HG03342 (cell line): ENCODE measurements at regions not wholly inside any gene's neighbourhood (a gene's known extent, or its start where the extent isn't known, plus 50 kb on each side); places are given as distances from the start of the nearest gene placed in this dataset.
"Not testable (repeated sequence)": the region's sequence is repeated elsewhere in the genome, so short reads cannot be mapped to it uniquely, and the experiment has no call there.

ENCODE experiments used
- ATAC-seq: cut with Tn5 transposase; IDR thresholded peaks from one replicate; pipeline ENCODE4 v1.9.1; 2021; ENCODE audit warnings: mild to moderate bottlenecking, moderate library complexity; ENCODE audit not compliant: unreplicated experiment

GRCh38 chr4:158397781-158398180 lies 123.9 kb upstream of the RXFP1 start:
- no peak for ATAC-seq

DNA sequence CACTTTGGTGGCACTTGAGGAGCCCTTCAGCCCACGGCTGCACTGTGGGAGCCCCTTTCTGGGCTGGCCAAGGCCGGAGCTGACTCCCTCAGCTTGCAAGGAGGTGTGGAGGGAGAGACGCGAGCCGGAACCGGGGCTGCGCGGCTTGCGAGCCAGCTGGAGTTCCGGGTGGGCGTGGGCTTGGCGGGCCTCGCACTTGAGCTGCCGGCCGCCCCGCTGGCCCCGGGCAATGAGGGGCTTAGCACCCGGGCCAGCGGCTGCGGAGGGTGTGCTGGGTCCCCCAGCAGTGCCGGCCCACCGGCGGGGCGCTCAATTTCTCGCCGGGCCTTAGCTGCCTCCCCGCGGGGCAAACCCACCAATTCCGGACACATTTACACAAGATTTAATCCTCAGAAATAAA lies 113.7 kb upstream of the RXFP1 start:
- not testable (repeated sequence) for ATAC-seq

DNA sequence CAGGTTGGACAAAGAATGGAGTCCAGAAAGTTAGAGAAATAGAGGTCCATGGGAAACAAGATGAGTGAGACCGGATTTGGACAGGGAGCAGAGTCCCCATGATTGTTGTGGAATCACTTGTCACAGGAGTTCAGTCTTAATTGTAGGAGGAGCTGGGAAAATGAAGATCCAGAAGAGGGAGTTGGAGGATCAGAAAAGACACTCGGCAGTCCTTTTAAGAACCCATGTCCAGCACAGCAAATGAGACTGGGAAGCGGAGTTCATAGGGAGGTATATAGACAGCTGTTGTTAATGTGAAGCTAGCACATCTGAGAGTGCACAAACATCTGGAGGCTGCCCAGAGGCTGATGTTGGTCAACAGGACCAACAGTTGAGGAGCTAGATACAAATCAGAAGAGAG lies 111.4 kb upstream of the RXFP1 start:
- ATAC-seq, result no peak

- ATAC-seq, result no peak
These were observed 110.4 kb upstream of the RXFP1 start for GRCh38 chr4:158411269-158411668.

GRCh38 chr4:158418679-158419078 lies 103.0 kb upstream of the RXFP1 start:
- ATAC-seq, result not testable (repeated sequence)

DNA sequence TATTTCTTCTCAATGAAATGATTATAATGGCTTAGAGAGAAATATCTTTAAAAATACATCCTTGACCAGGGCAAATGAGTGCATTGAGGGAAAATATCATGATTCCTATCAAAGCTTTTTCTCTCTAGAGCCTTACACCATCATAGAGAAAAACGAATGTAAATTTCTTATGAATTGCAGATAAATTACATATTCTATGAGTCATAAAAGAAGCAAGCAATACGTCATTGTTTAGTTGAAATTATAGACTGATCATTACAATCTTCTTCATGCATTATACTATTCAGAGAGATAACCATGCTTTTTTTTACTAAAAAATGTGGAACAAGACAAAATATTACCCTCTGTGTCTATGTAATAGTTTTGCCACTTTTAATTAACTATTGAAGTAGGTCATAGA lies 100.9 kb upstream of the RXFP1 start:
- ATAC-seq, result no peak

GRCh38 chr4:158422546-158422945 lies 99.1 kb upstream of the RXFP1 start:
- ATAC-seq, result no peak

DNA sequence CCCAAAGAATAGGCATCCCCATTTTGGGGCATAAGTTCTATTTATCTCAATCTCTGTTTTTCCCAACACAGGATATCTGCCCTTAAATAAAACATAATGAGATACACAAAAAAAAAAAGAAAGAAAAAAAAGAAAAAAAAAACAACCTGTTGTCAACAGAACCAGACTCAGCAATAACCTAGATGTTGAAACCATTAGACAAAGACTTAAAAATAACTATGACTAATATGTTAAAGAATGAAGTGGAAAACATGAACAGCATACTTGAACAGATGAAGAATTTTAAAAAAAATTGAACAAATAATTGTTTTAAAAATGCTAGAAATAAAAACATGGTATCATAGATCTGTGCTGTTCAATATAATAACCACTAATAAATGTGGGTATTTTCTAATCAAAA lies 93.4 kb upstream of the RXFP1 start:
- ATAC-seq, result no peak

DNA sequence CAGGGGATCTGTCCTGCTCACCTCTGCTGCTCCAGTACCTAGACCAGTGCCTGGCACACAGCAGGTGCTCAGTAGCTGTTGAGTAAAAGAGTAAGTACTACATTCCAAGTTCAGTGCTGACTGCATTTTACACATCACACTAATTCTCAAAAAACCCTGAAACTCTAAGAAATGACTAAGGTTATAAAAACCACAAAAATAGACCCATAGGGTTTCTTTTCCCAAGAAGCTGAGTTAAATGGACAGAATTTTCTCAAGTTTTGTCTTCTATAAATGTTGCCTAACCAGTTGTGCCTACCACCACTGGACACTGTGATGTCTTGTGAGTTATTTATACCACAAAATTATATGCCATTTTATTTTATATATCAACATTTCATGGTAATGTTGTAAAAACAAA lies 78.9 kb upstream of the RXFP1 start:
- ATAC-seq, result no peak

DNA sequence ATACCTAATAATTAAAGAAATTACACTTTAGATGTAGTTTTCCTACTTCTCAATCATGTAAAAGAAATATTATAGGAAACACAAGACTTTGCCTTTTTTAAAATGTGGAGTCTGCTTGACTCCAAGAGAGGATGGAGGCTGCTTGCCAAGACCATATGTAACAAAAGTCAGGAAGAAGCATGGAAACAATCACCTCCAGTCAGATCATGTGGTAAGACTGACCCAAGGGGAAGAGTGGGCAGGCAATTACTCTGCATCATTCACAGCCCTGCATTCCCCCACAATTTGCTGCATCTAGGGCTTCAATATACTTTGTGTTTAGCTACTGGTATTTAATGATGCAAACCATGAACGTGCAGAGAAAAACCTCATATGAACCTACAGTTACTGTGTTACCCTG lies 78.0 kb upstream of the RXFP1 start:
- no peak for ATAC-seq

DNA sequence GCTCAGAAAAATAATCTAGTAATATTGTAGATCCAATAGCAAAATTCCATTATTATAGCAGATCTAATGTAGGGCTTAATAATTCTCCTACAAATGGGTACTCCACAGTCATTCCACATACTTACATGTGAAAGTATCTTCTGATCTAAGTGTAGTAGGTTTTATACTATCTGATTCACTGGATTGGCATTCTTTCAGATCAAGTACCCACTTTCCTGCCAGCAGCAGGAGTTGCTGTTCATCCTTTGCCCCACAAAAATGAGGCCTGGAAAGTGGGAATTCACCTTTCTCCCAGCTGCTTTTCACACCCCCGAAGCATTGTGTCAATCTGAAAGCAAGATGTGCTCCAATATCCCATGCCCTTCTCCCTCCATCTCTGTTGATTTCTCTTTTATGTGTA lies 77.1 kb upstream of the RXFP1 start:
- no peak for ATAC-seq

DNA sequence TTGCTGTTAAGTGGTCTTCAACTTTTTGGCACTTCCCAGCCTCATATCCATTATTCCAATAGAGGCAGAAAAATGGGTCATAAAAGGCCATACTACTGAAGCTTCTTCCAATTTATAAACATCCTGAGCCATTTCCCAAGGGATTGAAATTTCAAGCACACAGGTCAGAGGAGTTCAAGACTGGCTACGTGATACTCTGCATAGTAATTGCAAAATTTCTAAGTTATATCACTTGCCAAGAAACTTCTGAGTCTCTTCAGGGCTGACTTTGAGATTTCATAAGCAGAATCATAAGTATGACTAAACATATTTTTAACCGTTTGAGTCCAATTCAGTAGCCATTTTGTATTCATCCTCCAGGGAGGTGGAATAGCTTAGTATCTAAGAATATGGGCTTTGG lies 75.6 kb upstream of the RXFP1 start:
- no peak for ATAC-seq

GRCh38 chr4:158450741-158451140 lies 70.9 kb upstream of the RXFP1 start:
- ATAC-seq, result no peak

DNA sequence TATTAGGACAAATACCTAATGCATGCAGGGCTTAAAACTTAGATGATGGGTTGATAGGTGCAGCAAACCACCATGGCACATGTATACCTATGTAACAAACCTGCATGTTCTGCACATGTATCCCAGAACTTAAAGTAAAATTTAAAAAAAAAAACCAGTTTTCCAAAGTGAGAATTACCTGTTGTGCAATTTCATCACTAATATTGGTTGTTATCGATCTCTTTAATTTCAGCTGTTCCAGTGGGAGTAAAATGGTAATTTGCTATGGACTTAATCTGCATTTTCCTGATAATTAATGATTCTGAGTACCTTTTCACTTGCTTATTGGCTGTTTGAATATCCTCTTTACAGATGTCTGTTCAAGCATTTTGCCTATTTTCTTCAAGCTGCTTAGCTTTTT lies 69.6 kb upstream of the RXFP1 start:
- not testable (repeated sequence) for ATAC-seq

DNA sequence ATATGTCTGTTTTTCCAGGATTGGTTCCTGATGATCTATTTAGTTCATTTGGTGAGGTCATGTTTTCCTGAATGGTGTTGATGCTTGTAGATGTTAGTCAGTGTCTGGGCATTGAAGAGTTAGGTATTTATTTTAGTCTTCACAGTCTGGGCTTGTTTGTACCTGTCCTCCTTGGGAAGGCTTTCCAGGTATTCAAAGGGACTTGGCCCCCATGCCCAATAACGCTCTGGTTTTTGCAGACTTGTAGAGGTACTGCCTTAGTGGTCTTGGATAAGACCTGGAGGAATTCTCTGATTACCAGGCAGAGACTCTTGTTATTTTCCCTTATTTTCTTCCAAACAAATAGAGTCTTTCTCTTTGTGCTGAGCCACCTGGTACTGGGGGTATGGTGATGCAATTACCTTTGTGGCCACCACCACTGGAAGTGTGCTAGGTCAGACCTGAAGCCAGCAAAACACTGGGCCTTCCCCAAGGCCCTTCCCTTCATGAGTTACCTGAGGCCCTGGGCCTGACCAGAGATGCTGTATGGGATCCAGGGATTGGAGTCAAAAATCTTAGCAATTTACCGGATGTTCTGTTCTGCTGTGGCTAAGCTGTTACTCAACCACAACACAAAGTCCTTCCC lies 63.3 kb upstream of the RXFP1 start:
- no peak for ATAC-seq

DNA sequence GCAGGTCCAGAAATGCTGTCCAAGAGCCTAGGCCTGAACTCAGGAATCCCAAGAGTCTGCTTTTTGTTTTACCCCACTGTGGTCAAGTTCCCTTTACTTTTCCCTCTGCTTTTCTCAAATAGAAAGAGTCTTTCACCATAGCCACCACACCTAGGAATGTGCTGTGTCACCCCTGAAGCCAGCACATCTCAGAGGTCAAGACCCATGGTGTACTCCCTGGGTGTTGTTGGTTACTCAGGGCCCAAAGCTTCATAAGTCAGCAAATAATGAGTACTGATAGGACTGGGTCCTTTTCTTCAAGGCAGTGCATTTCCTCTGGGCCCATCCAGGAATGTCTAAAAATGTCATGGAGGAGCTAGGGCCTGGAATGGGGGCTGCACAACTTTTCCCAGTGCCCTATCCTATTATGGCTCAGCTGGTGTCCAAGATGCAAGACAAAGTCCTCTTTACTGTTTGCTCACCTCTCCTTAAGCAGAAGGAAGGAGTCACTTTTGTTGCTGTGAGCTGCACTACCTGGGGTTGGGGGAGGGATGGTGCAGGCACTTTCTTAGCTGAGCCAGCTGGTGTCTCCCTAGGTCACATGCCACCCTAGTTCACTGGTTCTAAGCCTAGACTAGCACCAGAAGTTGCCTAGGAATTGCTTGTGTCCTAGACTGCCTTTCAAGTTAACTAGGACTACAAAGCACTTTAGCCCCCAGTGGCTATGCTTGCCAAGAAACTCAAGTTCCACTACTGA lies 62.4 kb upstream of the RXFP1 start:
- no peak for ATAC-seq

GRCh38 chr4:158461336-158461735 lies 60.3 kb upstream of the RXFP1 start:
- ATAC-seq, result no peak

- ATAC-seq, result no peak
These were observed 59.1 kb upstream of the RXFP1 start for GRCh38 chr4:158462611-158463010.
